ENCODE measurements at regions not wholly inside any gene's neighbourhood (a gene's known extent, or its start where the extent isn't known, plus 50 kb on each side); places are given as distances from the start of the nearest gene placed in this dataset.

GRCh38 chr12:28135801-28136439 is 54.3 kb upstream of the CCDC91 start:
- Histone ChIP-seq H3K4me3 (no peak overlapping the region), H3K27me3 (no peaks in the 10 kb centered on the region), H3K36me3 (no peaks in the 10 kb centered on the region), H3K27ac (no peak overlapping the region), H3K9me3 (no peaks in the 10 kb centered on the region), H3K4me1 (ENCODE audit: insufficient read depth) (no peaks in the 10 kb centered on the region)
- WGBS, 3 donors, result 69 to 96% (median 93%) methylated on average over 2 of the region's 2 CpGs
- intact Hi-C loops (cut with DNase I), result no loop called here
- TF ChIP-seq POLR2A (IDR thresholded peaks at IDR 0.05) (no peak), CTCF (IDR thresholded peaks at IDR 0.05) (no peak), EP300 (IDR thresholded peaks at IDR 0.05) (no peak)
- DNase-seq, result no peak

GRCh38 chr12:28137414-28137813 is 52.8 kb upstream of the CCDC91 start:
- DNase-seq, result no peak
- H3K4me3 ChIP-seq, result no peak overlapping the region
- H3K27ac ChIP-seq, result no peak overlapping the region
- H3K27me3 ChIP-seq, result no peaks in the 10 kb centered on the region
- intact Hi-C loops (cut with DNase I), result no loop called here
- H3K4me1 ChIP-seq (ENCODE audit: insufficient read depth), result no peaks in the 10 kb centered on the region
- H3K9me3 ChIP-seq, result no peaks in the 10 kb centered on the region
- TF ChIP-seq POLR2A (IDR thresholded peaks at IDR 0.05), result no peak
- no peak for TF ChIP-seq EP300 (IDR thresholded peaks at IDR 0.05)
- TF ChIP-seq CTCF (IDR thresholded peaks at IDR 0.05), result no peak
- no peaks in the 10 kb centered on the region for H3K36me3 ChIP-seq

DNA sequence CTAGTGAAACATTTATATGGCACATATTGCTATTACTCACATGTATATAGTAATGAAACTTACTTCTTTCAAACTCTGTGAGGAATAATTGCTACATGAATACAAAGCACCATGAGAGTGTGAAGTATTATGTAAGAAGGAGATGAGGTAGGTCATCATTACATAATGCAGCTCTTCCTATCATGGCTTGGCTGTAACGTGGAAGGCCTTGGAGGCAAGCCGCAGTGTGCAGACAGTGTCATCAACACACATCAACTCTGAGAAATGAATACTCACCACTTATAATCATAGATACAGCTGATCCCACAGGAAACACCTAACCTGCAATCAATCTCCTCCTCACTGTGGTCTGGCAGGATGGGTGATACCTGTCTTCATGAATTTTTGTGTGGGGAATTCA is 49.9 kb upstream of the CCDC91 start:
- no peaks in the 10 kb centered on the region for H3K4me1 ChIP-seq (ENCODE audit: insufficient read depth)
- H3K27me3 ChIP-seq, result no peaks in the 10 kb centered on the region
- no peaks in the 10 kb centered on the region for H3K9me3 ChIP-seq
- H3K27ac ChIP-seq, result no peak overlapping the region
- TF ChIP-seq EP300 (IDR thresholded peaks at IDR 0.05) (no peak), POLR2A (IDR thresholded peaks at IDR 0.05) (no peak), CTCF (IDR thresholded peaks at IDR 0.05) (no peak)
- no peak for DNase-seq
- 78 to 88% (median 83%) methylated on average over 2 of the region's 2 CpGs for WGBS, 3 donors
- no peaks in the 10 kb centered on the region for H3K36me3 ChIP-seq
- intact Hi-C loops (cut with DNase I), result no loop called here
- no peak overlapping the region for H3K4me3 ChIP-seq
